T-helper 1 cell treated with Interleukin-12 subunit alpha and Interleukin-12 subunit beta and Interleukin-4 antibody, amounts not matched to agents 30 ng/mL and 1 ng/mL, for 36 hours (primary cell): ENCODE measurements at regions not wholly inside any gene's neighbourhood (a gene's known extent, or its start where the extent isn't known, plus 50 kb on each side); places are given as distances from the start of the nearest gene placed in this dataset.

ENCODE experiments used
- intact Hi-C: fragments of 100-400 bp; cut with micrococcal nuclease; formaldehyde crosslinking; loops from one replicate; pipeline ENCODE4 v1.15.1; 2024

DNA sequence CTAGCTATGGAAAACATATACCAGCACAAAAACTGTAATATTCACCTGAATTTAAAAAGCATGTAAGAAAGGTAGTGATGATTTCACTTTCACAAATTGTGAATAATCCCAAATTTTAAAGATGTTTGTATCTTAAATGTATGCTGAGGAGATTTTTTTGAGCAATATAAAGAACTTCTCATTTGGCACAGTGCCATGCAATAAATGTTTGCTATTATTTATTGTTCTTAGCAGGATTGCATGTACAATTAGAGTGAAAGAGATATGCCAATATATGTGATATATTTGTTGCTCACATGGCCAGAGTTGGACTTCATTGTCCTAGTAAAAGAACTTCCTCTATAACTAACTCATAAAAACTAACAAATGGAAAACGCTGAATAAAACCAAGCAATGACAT lies 895.1 kb upstream of the KCND2 start:
- intact Hi-C loops, result no loop called here

DNA sequence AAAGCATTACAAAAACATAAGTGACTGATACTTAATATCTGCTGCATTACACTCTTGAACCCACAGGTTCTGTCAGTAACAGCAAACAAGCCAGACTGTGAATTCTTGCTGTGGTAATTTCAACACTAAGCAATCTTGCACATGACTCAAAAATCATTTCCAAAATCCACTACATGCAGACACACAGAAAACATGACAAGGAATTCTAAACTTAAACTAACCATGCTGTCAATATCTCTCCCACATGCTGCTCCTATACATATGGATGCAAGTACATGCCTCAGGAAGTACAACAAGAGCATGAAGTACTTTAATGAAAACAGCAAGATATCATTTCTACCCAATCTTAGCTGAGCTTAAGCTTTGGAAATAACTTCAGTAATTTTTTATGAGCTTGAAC lies 890.2 kb upstream of the KCND2 start:
- intact Hi-C loops, result no loop called here

DNA sequence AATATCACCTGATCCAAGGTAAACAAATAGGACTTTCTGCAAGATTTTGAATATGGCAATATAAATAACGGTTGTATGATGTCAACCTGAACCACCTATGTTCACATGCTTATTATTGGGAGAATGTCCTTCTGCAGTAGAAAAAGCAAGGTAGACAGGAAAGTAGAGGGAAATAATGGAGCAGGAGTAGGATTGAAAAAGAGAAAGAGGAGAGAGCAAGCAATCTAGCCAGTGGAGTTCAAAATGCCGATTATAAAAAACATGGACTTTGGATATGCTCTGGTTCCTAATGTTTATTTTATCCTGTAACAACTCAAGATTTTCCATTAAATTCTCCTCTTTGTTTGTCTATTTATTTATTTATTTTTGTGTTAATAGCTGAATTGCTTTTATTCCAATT lies 878.0 kb upstream of the KCND2 start:
- intact Hi-C loops, result no loop called here

DNA sequence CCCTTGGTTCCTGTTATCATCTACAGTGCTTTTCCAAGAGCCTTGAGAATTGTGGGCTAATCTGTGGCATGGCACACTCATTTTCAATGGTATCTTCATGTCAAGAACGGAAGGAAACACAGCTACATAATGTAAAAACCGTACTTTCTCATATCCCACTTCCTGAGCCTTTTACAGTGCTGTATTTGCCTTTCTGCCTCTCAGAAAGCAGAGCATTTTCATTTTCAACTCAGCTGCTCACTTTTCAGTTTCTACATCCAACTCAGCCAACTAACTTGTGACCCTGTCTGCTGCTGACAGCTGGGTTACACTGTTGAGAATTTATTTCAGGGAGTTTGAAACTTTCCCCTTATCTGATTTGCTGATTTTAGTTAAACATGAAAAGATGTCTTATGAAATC lies 875.8 kb upstream of the KCND2 start:
- intact Hi-C loops, result no loop called here

DNA sequence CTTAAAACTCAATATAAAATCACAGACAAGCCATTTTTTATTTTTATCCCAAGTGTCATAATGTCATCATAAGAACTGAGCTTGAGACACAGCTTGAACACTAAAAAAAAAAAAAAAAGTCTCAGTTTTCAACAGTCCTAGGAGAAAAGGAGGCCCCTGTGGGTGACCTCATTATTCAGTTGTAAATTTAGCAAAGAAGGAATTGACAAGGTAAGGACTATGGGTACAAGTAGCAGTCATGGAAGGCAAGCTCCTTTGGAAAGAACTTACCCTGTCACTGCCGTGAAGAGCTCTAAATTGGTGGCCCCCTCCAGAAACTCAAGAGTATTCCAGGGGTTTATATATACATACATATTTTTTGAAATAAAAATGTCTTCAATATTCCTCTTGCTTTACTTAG lies 864.4 kb upstream of the KCND2 start:
- intact Hi-C loops, result no loop called here

DNA sequence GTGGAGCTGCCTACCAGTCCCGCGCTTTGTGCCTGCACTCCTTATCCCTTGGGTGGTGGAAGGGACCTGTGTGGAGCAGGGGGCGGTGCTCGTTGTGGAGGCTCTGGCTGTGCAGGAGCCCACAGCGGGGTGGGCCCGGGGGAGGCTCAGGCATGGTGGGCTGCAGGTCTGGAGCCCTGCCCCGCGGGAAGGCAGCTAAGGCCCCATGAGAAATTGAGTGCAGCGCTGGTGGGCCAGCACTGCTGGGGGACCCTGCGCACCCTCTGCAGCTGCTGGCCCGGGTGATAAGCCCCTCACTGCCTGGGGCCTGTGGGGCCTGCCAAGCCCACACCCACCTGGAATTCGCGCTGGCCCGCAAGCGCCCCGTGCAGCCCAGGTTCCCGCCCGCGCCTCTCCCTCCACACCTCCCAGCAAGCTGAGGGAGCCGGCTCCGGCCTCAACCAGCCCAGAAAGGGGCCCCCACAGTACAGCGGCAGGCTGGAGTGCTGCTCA lies 859.6 kb upstream of the KCND2 start:
- intact Hi-C loops, result no loop called here

DNA sequence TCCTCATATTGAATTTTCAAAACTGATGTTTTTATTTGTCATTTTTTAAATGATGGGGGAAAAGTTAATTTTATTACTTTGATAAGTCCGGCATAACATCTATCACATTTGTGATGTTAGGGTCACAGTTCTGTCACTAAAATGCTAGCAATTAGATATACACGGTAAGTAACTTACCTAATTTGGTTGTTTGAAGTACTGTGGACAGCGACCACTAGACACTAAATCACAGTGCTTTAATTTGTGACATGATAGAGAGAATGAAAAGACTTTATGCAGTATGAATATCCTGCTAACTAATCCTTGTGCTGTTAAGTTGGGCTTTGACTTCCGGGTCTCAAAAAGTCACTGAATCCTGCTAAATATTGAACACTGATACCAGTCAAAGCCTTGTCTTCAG lies 857.3 kb upstream of the KCND2 start:
- intact Hi-C loops, result no loop called here

DNA sequence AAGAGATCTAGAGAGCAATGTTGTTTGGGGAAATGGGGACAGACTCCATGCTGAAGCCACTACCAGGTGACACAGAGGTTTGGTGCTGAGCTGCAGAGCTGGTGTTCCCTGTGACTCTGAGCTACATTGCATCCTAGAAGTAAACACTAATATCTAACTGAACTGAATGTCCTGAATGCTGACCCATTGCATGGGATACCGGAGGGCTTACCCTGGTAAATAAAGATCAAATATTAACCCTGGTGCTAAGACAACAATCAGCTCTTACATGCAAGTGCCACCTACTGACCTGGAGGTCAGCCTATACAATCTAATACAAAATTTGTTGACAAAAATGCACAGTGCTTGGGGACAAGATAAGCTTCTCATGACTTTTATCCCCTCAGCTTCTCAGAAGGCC lies 851.3 kb upstream of the KCND2 start:
- intact Hi-C loops, result no loop called here

DNA sequence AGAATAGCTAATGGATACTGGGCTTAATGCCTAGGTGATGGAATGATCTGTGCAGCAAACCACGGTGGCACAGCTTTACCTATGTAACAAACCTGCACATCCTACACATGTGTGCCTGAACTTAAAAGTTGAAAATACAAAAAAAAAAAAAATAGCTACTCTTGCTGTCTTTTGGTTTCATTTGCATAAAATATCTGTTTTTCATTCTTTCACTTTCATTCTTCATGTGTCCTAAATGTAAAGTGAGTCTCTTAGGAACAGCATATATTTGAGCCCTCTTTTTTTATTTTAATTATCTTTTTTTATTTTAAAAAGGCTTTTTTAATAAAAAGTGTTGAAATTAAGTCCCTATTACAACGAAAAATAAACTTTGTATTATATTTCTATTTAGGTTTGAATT lies 836.1 kb upstream of the KCND2 start:
- intact Hi-C loops, result no loop called here

DNA sequence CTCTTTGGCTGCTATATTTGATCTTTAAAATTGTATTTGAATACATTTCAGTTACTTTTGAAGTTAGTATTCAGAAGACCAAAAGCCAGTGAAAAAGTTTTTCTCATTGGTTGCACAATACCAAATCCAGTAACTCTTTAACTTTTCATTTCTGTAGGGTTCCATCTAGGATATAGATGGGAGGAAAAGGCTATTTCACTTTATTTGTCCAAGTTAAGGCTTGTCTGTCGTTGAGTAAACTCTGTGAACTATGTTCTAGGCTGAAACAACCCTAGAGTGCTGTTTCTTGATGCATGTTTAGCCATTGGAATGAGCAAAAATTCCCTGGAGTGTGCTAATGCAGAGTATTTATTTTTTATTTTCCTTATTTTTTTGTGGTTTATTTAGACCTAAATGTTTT lies 834.7 kb upstream of the KCND2 start:
- intact Hi-C loops, result no loop called here

DNA sequence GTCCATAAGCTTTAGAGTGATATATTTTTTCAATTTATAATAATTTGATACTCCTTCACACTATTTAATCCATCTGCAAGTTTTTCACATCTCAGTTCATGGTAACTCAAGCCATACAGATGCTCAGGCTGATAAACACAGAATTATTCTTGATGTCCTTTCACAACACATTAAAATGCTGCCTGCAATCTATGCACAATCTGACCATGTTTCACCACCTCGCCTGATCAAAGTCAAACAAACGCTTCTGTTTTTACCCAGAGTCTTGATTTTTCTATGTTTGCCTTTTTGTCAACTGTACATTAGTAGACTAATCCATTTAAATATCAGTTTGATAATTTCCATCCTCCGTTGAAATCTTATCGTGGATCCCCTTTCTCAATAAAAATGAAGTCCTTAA lies 833.8 kb upstream of the KCND2 start:
- intact Hi-C loops, result no loop called here

DNA sequence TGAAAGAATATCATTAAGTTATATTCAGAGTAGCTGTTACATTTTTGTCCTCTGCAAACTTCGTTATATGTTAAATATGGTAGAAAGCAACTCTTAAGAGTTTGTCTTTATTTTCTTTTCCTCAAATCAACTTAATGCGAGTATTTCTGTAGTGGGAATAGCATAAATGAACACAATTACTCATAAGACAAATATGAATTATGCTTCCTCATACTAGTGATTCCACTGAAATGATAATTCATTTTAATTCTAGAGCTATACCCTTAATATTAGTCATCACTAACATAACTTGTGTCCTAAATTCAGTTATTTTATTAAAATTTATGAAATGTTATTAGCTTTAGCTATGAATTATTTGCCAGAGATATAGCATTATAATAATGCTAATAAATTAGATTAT lies 820.6 kb upstream of the KCND2 start:
- intact Hi-C loops, result no loop called here

DNA sequence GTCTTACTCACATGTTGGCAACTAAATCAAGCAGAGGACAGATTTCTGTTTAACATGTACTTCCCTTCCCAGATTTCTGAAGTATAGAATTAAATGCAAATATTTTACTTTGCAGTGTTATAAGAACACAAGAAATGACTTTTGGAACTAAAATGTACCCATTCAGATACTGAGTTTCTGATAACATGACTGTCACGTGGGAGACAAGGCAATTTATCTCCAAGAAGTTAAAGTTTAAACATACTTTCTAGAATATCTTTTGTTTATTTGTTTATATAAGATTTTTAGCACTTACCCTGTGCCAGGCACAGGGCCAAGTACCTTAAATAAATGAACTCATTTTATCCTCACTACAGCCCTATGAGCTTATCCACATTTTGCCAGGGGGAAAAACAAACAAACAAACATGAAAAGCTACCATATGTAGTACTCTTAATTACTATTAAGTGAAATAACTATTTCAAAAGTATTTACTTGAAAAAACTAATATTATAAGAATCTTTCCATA lies 807.1 kb upstream of the KCND2 start:
- intact Hi-C loops, result no loop called here

DNA sequence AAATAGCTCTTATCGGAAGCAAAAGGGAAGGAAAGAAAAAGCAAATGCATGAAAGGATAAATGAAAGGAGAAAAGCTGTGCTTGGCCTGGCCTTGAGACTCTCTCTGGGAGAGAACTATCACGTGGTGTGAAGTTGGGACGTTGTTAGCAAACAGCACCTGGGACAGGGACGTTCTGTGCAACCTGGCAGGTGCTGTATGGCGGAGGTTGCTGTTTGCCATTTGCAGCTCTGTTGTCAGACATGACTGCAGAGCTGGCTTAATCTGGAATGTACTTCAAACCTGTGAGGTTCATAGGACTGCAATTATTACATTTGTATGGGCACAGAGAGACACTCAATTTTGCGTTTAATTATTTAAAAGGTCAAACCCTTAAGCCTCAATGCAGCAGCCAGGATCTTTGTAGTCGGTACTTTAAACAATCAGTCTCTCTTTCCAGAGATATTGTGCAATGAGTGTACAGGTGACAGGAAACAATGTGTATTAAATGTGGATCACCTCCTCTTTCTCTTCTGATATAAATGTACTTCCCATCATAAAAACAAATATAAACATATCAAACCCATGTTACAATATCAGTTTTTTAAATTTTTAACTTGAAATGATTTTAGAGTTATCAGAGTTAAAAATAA lies 800.5 kb upstream of the KCND2 start:
- intact Hi-C loops, result no loop called here

DNA sequence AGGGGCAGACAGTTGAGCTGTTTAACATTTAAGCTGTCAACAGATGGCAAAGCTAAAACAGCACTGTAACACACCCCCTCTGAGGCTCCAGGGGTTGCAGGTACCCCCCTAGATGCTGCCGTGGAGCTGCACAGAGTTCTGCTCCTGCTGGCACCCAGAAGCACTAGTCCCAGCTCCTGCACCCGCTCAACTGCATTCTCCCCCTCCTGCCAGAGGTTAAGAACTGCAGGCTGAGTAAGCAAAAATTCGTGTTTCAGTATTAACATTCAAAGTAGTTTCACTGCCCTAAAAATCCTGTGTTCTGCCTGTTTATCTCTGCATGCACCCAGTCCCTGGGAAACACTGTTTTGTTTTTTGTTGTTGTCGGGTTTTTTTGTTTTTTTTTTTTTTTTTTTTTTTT lies 790.8 kb upstream of the KCND2 start:
- intact Hi-C loops, result no loop called here

DNA sequence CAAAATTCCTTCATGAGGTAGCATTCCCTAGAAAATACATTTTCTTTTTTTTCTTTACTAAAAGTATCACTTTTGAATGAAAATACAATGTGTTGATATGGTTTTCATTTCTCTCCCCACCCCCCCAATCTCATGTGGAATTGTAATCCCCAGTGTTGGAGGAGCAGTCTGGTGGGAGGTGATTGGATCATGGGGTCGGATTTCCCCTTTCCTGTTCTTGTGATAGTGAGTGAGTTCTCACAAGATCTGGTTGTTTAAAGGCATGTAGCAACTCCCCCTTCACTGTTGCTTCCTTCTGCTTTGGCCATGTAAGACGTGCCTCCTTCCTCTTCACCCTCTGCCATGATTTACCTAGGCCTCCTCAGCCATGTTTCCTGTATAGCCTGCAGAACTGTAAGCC lies 790.3 kb upstream of the KCND2 start:
- intact Hi-C loops, result no loop called here

DNA sequence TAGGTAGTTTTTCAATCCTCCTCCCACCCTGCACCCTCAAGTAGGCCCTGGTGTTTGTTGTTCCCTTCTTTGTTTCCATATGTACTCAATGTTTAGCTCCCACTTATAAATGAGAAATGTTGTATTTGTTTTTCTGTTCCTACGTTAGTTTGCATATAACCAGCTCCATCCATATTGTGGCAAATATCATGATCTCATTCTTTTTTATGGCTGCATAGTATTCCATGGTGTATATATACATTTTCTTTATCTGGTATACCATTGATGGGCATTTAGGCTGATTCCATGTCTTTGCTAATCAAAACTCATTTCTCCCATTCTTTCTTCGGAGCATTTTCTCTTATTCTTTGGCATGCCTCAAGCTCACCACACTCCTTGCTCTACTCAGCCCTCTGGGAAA lies 789.6 kb upstream of the KCND2 start:
- intact Hi-C loops, result no loop called here

DNA sequence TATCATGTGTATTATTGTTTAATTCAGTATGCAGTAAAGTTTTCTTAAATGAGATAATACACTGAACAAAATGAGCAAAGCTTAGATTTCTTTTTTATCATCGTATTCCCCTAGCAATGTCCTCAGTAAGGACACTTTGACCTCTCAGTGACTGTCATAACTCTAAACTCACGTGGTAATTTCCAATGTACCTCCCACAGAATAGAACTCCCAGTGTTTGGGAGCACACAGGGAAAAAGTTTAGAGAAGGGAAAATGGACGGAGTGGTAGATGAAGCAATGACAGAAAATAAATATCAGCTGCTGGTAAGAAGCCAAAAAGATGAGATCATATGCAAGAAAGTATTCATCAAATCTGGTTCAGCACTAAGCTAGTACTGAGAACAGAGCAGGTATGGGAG lies 758.6 kb upstream of the KCND2 start:
- intact Hi-C loops, result no loop called here

DNA sequence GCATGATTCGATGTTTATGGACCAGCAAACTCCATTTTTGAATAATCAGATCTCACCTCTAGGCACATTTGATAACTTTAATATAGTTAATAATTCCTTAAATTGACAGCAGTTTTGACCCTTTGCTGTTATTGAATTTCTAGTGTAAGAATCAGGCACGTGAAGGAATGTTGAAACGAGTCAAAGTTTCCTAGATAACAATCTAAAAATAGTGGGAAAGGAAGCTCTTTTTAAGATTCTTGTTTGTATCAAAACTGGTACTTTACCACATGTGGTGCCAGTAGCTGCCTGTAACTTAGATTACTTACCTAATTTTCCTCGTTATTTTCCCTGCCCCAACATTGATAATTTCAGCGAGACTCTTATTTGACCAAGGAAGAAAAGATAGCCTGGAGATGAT lies 757.8 kb upstream of the KCND2 start:
- intact Hi-C loops, result no loop called here

DNA sequence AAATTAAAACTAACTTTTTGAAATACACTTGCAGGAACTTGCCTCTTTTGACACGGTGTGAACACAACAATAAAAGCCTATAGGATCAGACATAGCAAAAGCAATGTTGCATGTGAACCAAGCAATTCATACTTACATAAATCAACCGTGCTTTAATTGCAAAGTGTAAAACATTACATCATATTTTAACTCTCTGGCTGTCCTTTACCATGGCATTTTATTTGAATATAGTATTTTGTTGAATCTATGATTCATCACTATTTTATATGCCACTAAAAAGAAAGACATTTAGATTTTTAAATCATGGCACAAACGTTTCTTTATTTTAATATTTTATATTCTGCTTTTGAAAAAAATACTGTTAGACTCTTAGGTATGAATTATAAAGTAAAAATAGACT lies 757.0 kb upstream of the KCND2 start:
- intact Hi-C loops, result no loop called here

DNA sequence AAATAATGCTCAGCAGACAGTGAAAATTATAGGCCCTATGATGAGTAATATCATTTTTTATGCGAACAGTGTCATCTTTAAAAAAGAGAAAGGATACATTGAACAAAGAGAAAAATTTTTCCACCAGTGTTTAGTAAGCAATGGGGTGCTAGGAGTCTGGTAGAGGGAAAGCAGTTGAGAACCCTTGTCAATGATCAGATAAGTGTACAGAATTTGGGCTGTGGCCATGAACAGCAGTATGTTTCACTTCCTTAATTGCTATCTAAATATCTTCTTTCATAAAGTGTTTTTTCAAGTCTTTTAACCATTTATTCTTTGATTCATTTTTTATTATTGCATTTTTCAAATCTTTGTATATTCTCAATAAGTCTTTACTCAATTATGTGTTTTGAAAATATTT lies 750.7 kb upstream of the KCND2 start:
- intact Hi-C loops, result no loop called here

DNA sequence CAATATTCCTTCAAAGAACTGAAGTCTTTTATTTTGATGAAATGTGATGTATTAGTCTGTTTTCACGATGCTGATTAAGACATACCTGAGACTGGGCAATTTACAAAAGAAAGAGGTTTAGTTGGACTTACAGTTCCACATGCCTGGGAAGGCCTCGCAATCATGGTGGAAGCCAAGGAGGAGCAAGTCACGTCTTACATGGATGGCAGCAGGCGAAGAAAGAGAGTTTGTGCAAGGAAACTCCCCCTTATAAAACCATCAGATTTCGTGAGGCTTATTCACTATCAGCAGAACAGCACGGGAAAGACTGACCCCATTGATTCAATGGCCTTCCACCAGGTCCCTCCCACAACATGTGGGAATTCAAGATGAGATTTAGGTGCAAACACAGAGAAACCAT lies 750.3 kb upstream of the KCND2 start:
- intact Hi-C loops, result no loop called here

DNA sequence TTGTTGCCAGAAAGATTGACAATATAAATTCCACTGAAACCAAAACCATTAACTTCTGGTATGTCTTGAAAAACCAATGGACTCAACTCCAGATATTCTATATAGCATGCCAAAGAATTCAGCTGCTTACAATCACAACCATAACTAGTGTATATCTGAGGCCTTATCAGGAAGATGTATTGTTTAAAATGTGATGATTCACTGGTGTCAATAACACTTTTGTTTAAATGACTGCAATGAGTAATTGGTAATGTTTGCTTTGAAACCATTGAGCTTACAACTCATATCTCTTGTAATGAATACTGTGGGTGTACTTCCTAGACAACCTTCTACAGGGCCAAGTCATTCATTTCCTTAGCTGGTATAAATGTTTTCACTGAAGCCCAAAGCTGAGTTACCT lies 727.9 kb upstream of the KCND2 start:
- intact Hi-C loops, result no loop called here

DNA sequence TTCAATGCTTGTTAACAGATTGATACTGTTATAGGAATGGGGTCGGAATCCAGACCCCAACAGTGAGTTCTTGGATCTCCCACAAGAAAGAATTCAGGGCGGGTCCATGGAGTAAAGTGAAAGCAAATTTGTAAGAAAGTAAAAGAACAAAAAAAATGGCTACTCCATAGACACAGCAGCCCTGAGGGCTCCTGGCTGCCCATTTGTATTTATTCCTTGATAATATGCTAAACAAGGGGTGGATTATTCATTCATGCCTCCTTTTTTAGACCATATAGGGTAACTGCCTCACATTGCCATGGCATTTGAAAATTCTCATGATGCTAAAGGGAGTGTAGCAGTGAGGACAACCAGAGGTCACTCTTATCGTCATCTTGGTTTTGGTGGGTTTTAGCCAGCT lies 717.2 kb upstream of the KCND2 start:
- intact Hi-C loops, result no loop called here
